ENCODE measurements at regions not wholly inside any gene's neighbourhood (a gene's known extent, or its start where the extent isn't known, plus 50 kb on each side); places are given as distances from the start of the nearest gene placed in this dataset.
"Not testable (repeated sequence)": the region's sequence is repeated elsewhere in the genome, so short reads cannot be mapped to it uniquely, and the experiment has no call there.

DNA sequence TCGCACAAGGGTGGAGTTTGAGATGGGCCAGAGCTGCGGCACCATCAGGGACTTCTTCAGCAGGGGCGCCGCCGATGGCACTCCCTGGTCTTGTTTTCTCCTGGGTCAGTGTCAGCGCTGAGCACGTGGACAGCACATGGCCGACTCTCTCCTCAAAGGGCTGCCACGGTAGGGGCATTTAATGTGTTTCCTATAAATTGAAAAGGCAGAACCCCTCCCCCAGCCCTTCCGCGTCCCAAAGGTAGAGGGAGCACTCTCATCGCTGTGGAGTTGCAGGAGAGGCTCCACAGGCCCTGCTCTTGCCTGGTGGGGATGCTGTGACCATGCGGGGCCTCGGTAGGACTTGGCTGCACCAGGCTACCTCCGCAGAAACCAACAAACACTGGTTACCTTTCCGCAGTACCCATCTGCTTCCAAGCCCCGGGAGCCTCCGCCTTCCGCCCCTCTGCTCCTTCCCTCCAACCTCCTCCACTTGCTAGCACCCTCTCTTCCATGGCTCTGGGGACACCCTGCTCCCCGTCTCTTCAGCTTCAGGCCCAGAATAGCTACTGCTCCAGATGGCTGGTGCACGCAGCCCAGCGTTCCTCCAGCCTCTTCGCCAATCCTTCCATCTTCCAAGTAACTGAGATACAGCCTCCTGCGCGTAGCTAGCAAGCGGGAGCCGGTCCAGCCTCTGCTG is 166.3 kb upstream of the ADCY1 start:
- no peak for DNase-seq (ENCODE audit: low spot score)

GRCh38 chr7:45408409-45408737 is 165.8 kb upstream of the ADCY1 start:
- DNase-seq (ENCODE audit: low spot score), result no peak

- no peak for DNase-seq (ENCODE audit: low spot score)
Measured at GRCh38 chr7:45410893-45411292, 163.3 kb upstream of the ADCY1 start.

GRCh38 chr7:45413419-45413818 is 160.7 kb upstream of the ADCY1 start:
- no peak for DNase-seq (ENCODE audit: low spot score)

- no peak for DNase-seq (ENCODE audit: low spot score)
Measured at GRCh38 chr7:45414226-45414625, 159.9 kb upstream of the ADCY1 start.

DNA sequence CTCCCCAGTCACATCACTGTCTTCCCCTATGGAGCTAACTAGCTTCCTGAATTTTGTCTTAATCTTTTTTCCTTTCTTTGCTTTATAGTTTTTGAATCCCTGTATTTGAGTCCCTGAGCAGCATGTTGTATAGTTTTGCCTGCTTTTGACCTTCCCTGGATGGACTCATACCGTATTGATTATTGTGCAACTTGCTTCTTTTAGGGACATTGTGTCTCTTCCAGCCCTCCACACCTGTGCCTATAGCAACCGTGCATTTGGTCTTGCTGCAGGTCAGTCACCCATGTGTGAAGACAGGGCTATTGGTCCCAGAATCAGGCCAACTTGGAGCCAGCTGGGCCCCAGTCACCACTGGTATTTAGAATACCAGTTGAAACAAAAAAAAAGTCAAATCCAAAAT is 158.9 kb upstream of the ADCY1 start:
- no peak for DNase-seq (ENCODE audit: low spot score)

GRCh38 chr7:45416846-45417245 is 157.3 kb upstream of the ADCY1 start:
- no peak for DNase-seq (ENCODE audit: low spot score)

GRCh38 chr7:45417268-45417667 is 156.9 kb upstream of the ADCY1 start:
- DNase-seq (ENCODE audit: low spot score), result no peak

DNA sequence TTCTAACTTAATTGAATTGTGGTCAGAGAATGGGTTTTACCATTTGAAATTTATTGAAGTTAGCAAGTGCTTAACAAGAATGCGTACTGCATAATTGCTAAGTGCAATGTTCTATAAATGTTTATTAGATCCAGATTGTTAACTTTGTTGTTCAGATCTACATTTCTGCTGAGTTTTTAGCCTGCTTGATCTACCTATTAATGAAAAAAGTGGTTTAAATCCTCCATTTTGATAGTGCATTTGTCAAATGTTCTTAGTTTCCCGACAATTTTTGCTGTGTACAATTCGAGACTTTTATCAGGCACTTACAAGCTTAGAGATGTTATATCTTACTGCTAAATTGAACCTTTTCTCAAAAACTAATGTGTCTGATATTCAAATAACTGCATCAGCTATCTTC is 156.4 kb upstream of the ADCY1 start:
- DNase-seq (ENCODE audit: low spot score), result no peak

GRCh38 chr7:45420843-45421495 is 153.2 kb upstream of the ADCY1 start:
- DNase-seq (ENCODE audit: low spot score), result no peak

DNA sequence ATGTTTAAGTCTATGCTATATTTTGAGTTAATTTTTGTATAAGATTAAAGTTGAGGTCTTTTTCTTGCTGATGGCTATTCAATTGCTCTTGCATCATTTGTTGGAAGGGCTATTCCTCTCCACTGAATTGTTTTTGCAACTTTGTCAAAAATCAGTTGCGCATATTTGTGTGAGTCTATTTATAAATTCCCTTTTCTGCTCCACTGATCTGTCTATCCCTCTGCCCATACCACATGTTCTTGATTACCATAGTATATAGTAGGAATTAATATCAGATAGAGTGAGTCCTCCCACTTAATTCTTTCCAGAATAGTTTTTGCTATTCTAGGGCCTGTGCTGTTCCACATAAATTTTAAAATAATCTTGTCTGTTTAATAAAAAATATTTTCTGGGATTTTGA is 152.4 kb upstream of the ADCY1 start:
- no peak for DNase-seq (ENCODE audit: low spot score)

DNA sequence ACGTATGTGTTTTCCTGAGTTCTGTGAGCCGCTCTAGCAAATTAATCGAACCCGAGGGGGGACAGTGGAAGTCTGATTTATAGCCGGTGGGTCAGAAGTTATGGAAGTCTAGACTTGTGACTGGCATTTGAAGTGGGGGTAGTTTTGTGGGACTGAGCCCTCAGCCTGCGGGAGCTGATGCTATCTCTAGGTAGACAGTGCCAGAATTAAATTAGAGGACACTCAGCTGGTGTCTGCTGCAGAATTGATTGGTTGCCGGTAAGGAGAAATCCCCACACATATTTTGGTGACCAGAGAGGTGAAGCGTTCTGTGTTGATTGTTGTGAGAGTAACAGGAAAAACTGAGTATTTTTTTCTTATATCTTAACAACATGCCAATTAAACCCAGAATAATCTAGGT is 143.8 kb upstream of the ADCY1 start:
- no peak for DNase-seq (ENCODE audit: low spot score)

GRCh38 chr7:45434167-45434784 is 139.9 kb upstream of the ADCY1 start:
- no peak for DNase-seq (ENCODE audit: low spot score)

DNA sequence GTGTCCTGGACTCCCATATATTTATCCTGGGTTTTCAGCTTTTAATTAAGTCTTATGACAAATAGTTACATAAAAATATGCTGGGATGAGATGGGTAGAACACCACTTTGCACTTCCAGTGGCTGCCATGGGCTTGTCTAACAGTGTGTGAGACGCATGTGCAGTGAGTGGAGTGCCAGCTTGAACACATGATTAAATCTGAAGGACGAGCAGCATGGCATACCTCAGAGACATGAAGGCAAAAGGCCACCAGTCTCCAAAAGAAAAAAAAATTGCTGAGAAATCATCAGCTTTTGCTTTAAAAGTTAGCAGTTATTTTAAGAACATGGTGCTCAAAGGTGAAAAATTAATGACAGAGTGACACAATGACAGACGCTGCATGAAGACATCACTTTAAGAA is 139.0 kb upstream of the ADCY1 start:
- no peak for DNase-seq (ENCODE audit: low spot score)

- DNase-seq (ENCODE audit: low spot score), result peak; percentile 94
Measured at GRCh38 chr7:45435846-45436245, 138.3 kb upstream of the ADCY1 start.

DNA sequence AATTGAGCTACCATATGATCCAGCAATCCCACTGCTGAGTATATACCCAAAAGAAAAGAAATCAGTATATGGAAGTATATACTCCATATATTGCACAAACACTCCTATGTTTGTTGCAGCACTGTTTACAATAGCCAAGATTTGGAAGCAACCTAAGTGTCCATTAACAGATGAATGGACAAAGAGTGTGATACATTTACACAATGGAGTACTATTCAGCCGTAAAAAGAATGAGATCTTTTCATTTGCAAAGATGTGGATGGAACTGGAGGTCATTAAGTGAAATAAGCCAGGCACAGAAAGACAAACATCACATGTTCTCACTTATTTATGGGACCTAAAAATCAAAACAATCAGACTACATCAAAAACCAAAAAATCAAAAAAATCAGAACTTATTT is 133.4 kb upstream of the ADCY1 start:
- not testable (repeated sequence) for DNase-seq (ENCODE audit: low spot score)

DNA sequence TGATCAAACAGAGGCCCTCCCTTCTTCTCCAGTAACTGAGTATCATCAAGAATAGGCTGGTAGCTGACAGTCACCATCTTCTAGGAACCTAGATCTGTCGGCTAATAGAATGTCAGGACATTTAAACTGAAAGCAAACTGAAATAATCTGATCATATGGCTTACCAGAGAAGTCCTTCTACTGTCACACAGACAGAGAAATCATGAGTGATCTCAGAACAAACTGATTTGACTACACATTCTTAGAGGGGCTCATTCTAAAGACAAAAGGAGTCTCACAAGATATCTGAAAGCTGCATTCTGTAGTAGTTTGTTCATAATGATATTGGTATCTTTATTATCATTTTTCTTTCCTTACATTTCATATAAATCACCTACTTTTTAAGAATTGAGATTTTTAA is 130.9 kb upstream of the ADCY1 start:
- DNase-seq (ENCODE audit: low spot score), result no peak

- no peak for DNase-seq (ENCODE audit: low spot score)
Measured at GRCh38 chr7:45446195-45446944, 127.8 kb upstream of the ADCY1 start.

GRCh38 chr7:45447296-45447695 is 126.9 kb upstream of the ADCY1 start:
- DNase-seq (ENCODE audit: low spot score), result no peak

DNA sequence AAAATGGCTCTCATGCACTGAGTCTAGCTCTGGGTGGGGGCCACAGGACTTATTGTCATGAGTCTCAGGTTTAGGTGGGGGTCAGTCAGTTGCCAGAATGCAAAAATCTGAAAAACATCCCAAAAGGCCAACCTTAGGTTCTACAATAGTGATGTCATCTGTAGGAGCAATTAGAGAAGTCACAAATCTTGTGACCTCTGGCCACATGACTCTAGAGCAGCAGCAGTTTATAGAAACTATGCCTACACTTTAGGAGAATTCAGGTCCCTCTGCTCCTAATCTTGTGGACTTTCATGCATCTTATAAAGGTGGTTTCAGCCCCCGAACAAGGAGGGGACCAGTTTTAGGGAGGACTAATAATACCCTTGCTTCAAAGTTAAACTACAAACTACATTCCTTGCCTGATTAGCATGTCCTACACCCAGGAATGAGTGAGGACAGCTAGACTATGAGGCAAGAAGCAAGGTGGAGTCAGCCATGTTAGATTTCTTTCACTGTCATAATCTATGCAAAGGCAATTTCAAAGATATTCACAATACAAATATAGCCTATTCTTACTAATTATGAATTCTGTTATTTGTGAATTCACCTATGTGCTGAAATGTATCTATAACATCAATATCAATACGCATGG is 123.5 kb upstream of the ADCY1 start:
- DNase-seq (ENCODE audit: low spot score), result no peak

DNA sequence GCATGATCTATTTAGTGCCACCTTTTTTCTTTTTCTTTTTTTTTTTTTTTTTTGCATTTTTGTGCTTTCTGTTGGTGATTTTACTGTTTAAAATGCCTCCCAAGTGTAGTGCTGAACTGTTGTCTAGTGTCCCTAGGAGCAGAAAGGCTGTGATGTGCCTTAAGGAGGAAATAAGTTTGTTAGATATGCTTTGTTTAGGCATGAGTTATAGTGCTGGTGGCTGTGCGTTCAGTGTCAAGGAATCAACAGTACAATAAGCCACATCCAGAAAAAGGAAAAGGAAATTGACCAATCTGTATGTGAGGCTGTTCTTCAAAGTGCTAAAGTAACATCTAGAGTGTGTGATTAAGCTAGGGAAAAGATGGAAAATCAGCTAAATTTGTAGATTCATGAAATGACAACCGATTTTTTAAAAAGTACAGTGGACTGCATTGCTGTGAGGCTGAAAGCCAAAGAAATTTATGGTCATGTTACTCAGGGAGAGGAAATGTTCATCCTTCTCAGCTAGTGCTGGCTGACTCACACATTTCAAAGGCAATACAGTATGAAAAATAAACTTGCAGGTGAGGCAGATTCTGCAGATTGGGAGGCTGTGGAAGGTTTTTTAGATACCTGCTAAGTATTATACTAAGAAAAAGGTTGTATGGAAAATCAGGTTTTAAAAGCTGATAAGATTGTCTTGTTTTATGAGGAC is 122.7 kb upstream of the ADCY1 start:
- DNase-seq (ENCODE audit: low spot score), result peak; percentile 55

DNA sequence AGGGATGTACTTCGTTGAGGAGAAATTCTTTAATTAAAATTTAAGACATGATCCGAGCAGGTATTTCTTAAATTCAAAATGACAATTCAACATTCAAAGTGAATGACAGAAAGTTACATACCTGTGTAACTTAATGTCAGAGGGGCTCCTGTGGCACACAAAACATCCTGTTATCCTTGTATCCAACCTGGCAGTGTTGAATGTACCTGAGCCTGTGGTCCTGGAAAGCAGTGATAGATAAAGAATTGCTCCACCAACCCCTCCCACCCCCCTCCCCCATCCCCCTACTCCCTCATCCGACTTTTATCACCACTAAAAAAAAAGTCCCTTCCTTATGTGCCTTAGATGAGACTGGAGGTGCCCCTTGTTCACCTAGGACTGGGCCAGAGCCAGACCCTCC is 119.4 kb upstream of the ADCY1 start:
- no peak for DNase-seq (ENCODE audit: low spot score)

Measured in A172 (cell line).